HFFc6 (cell line): ENCODE measurements at regions not wholly inside any gene's neighbourhood (a gene's known extent, or its start where the extent isn't known, plus 50 kb on each side); places are given as distances from the start of the nearest gene placed in this dataset.

ENCODE experiments used
- DNase-seq: peaks from one replicate; pipeline ENCODE4 v3.0.0-alpha.2; 2018
- H3K27ac Mint-ChIP-seq: 2 replicates; pipeline ENCODE4 v1.8.0; 2020; ENCODE audit warnings: mild to moderate bottlenecking, mixed read lengths
- H3K27me3 Mint-ChIP-seq: 2 replicates; pipeline ENCODE4 v1.8.0; 2021; ENCODE audit warnings: mild to moderate bottlenecking, moderate library complexity, mixed read lengths; ENCODE audit not compliant: insufficient read depth
- H3K36me3 Mint-ChIP-seq: 2 replicates; pipeline ENCODE4 v1.8.0; 2021; ENCODE audit warnings: low read depth, mixed read lengths
- H3K4me1 Mint-ChIP-seq: 2 replicates; pipeline ENCODE4 v1.8.0; 2020; ENCODE audit warnings: low read depth, mixed read lengths
- H3K4me3 Mint-ChIP-seq: 2 replicates; pipeline ENCODE4 v1.8.0; 2020; ENCODE audit warnings: mild to moderate bottlenecking, moderate library complexity, mixed read lengths
- H3K9me3 Mint-ChIP-seq: 2 replicates; pipeline ENCODE4 v1.8.0; 2020; ENCODE audit warnings: mild to moderate bottlenecking, mixed read lengths
- CTCF ChIP-seq: fragments of 200-600 bp; sonication (generic); IDR thresholded peaks from 2 replicates; pipeline ENCODE4 v1.5.0; 2021; ENCODE audit warnings: antibody characterized with exemption, mild to moderate bottlenecking

GRCh38 chr1:218537122-218537913 is 192.2 kb downstream of the TGFB2 start:
- Mint-ChIP-seq H3K4me1 (peaks cover 30% of the 10 kb centered on the region), H3K4me3 (peak overlapping the region; percentile 33), H3K36me3 (no peaks in the 10 kb centered on the region), H3K9me3 (no peaks in the 10 kb centered on the region), H3K27ac (peak overlapping the region; percentile 44), H3K27me3 (no peaks in the 10 kb centered on the region)
- DNase-seq, result peak; percentile 74
- TF ChIP-seq CTCF, result no peak

- H3K27me3 Mint-ChIP-seq, result no peaks in the 10 kb centered on the region
- peaks cover 30% of the 10 kb centered on the region for H3K4me1 Mint-ChIP-seq
- no peak overlapping the region for H3K4me3 Mint-ChIP-seq
- DNase-seq, result no peak
- H3K9me3 Mint-ChIP-seq, result no peaks in the 10 kb centered on the region
- H3K36me3 Mint-ChIP-seq, result no peaks in the 10 kb centered on the region
- H3K27ac Mint-ChIP-seq, result peak overlapping the region; percentile 44; the same call in 1 of the 2 replicates
- TF ChIP-seq CTCF, result no peak
Observed at GRCh38 chr1:218538341-218538740, 193.2 kb downstream of the TGFB2 start.

GRCh38 chr1:218546314-218546713 is 201.2 kb downstream of the TGFB2 start:
- Mint-ChIP-seq H3K4me1 (no peaks in the 10 kb centered on the region), H3K36me3 (no peaks in the 10 kb centered on the region), H3K27me3 (no peaks in the 10 kb centered on the region), H3K9me3 (no peaks in the 10 kb centered on the region), H3K27ac (no peak overlapping the region), H3K4me3 (no peak overlapping the region)
- TF ChIP-seq CTCF, result peak; percentile 54
- DNase-seq, result peak; percentile 23

GRCh38 chr1:218547957-218548730 is 203.0 kb downstream of the TGFB2 start:
- no peaks in the 10 kb centered on the region for H3K9me3 Mint-ChIP-seq
- no peak overlapping the region for H3K4me3 Mint-ChIP-seq
- peaks cover 3% of the 10 kb centered on the region; the same call in 1 of the 2 replicates for H3K4me1 Mint-ChIP-seq
- H3K27ac Mint-ChIP-seq, result no peak overlapping the region
- no peaks in the 10 kb centered on the region for H3K27me3 Mint-ChIP-seq
- TF ChIP-seq CTCF, result no peak
- no peak for DNase-seq
- H3K36me3 Mint-ChIP-seq, result no peaks in the 10 kb centered on the region

GRCh38 chr1:218548764-218549163 is 203.6 kb downstream of the TGFB2 start:
- Mint-ChIP-seq H3K9me3 (no peaks in the 10 kb centered on the region), H3K36me3 (no peaks in the 10 kb centered on the region), H3K27ac (no peak overlapping the region), H3K4me1 (peaks cover 5% of the 10 kb centered on the region; the same call in 1 of the 2 replicates), H3K4me3 (no peak overlapping the region), H3K27me3 (no peaks in the 10 kb centered on the region; the same call in 1 of the 2 replicates)
- DNase-seq, result no peak
- no peak for TF ChIP-seq CTCF
